ENCODE measurements at regions not wholly inside any gene's neighbourhood (a gene's known extent, or its start where the extent isn't known, plus 50 kb on each side); places are given as distances from the start of the nearest gene placed in this dataset.

GRCh38 chr2:189247276-189247675 lies 67.7 kb upstream of the COL5A2 start:
- intact Hi-C loops (cut with micrococcal nuclease; ENCODE audit: unreplicated experiment), result no loop called here
- no peaks in the 10 kb centered on the region for H3K9me3 ChIP-seq (ENCODE audit: insufficient read depth, low read depth)
- no peaks in the 10 kb centered on the region for H4K20me1 ChIP-seq (ENCODE audit: insufficient read depth)
- no peaks in the 10 kb centered on the region for H3K36me3 ChIP-seq (ENCODE audit: low read depth)
- H3K27me3 ChIP-seq (ENCODE audit: insufficient read depth, low read depth), result no peaks in the 10 kb centered on the region
- no peaks in the 10 kb centered on the region for H3K9me2 ChIP-seq (ENCODE audit: insufficient read depth)
- ChIA-PET POLR2A (ENCODE audit: unreplicated experiment) (no interaction called here), CTCF (no interaction called here)
- H3K4me3 ChIP-seq, result no peak overlapping the region
- BruUV-seq (replicated peaks), result no TSS peak
- H3F3A ChIP-seq (ENCODE audit: insufficient read depth, low read depth), result no peaks in the 10 kb centered on the region
- no peak for DNase-seq
- H3K27ac ChIP-seq, result no peak overlapping the region
- no peaks in the 10 kb centered on the region for H3K79me2 ChIP-seq (ENCODE audit: low read depth)
- no peak for TF ChIP-seq EZH2 (IDR thresholded peaks at IDR 0.05; ENCODE audit: low read depth)
- TF ChIP-seq CTCF (conservative IDR thresholded peaks at IDR 0.05), result no peak
- no peak overlapping the region for H3K4me2 ChIP-seq
- H2AFZ ChIP-seq, result no peak overlapping the region
- H3K4me1 ChIP-seq (replicated peaks; ENCODE audit: insufficient read depth), result no peaks in the 10 kb centered on the region

- no peaks in the 10 kb centered on the region for H3F3A ChIP-seq (ENCODE audit: insufficient read depth, low read depth)
- H3K4me2 ChIP-seq, result no peak overlapping the region
- no peak for TF ChIP-seq CTCF (conservative IDR thresholded peaks at IDR 0.05)
- no peak for TF ChIP-seq EZH2 (IDR thresholded peaks at IDR 0.05; ENCODE audit: low read depth)
- H2AFZ ChIP-seq, result no peak overlapping the region
- H3K27me3 ChIP-seq (ENCODE audit: insufficient read depth, low read depth), result no peaks in the 10 kb centered on the region
- H3K9me3 ChIP-seq (ENCODE audit: insufficient read depth, low read depth), result no peaks in the 10 kb centered on the region
- H3K27ac ChIP-seq, result no peak overlapping the region
- H3K79me2 ChIP-seq (ENCODE audit: low read depth), result no peaks in the 10 kb centered on the region
- no TSS peak for BruUV-seq (replicated peaks)
- no peak for DNase-seq
- intact Hi-C loops (cut with micrococcal nuclease; ENCODE audit: unreplicated experiment), result no loop called here
- CTCF ChIA-PET, result no interaction called here
- POLR2A ChIA-PET (ENCODE audit: unreplicated experiment), result no interaction called here
- H3K4me3 ChIP-seq, result no peak overlapping the region
- no peaks in the 10 kb centered on the region for H3K9me2 ChIP-seq (ENCODE audit: insufficient read depth)
- H4K20me1 ChIP-seq (ENCODE audit: insufficient read depth), result no peaks in the 10 kb centered on the region
- H3K4me1 ChIP-seq (replicated peaks; ENCODE audit: insufficient read depth), result no peaks in the 10 kb centered on the region
- no peaks in the 10 kb centered on the region for H3K36me3 ChIP-seq (ENCODE audit: low read depth)
Observed at GRCh38 chr2:189248141-189248540, 68.6 kb upstream of the COL5A2 start.

- Histone ChIP-seq H3K4me2 (no peak overlapping the region), H2AFZ (no peak overlapping the region), H3K27me3 (ENCODE audit: insufficient read depth, low read depth) (no peaks in the 10 kb centered on the region), H3K27ac (no peak overlapping the region), H3K79me2 (ENCODE audit: low read depth) (no peaks in the 10 kb centered on the region), H3F3A (ENCODE audit: insufficient read depth, low read depth) (no peaks in the 10 kb centered on the region), H3K4me3 (no peak overlapping the region), H3K9me3 (ENCODE audit: insufficient read depth, low read depth) (no peaks in the 10 kb centered on the region), H4K20me1 (ENCODE audit: insufficient read depth) (no peaks in the 10 kb centered on the region), H3K9me2 (ENCODE audit: insufficient read depth) (no peaks in the 10 kb centered on the region), H3K36me3 (ENCODE audit: low read depth) (no peaks in the 10 kb centered on the region), H3K4me1 (replicated peaks; ENCODE audit: insufficient read depth) (no peaks in the 10 kb centered on the region)
- TF ChIP-seq CTCF (conservative IDR thresholded peaks at IDR 0.05) (no peak), EZH2 (IDR thresholded peaks at IDR 0.05; ENCODE audit: low read depth) (no peak)
- intact Hi-C loops (cut with micrococcal nuclease; ENCODE audit: unreplicated experiment), result no loop called here
- BruUV-seq (replicated peaks), result no TSS peak
- DNase-seq, result no peak
- POLR2A ChIA-PET (ENCODE audit: unreplicated experiment), result no interaction called here
- CTCF ChIA-PET, result no interaction called here
Observed at GRCh38 chr2:189249171-189249570, 69.6 kb upstream of the COL5A2 start.

All from PC-9 (cell line).